ENCODE measurements at regions not wholly inside any gene's neighbourhood (a gene's known extent, or its start where the extent isn't known, plus 50 kb on each side); places are given as distances from the start of the nearest gene placed in this dataset.

GRCh38 chr22:23409976-23410375 is 170.1 kb downstream of the IGLL1 start:
- Histone ChIP-seq H2AFZ (ENCODE audit: low read depth, low read length, poor library complexity, severe bottlenecking) (no peak overlapping the region), H3K4me2 (ENCODE audit: low read length) (no peak overlapping the region), H3K4me3 (replicated peaks in 1 of 2; ENCODE audit: low read depth in 1 of 2, low read length in 2 of 2) (no peak overlapping the region), H3K9ac (ENCODE audit: low read length) (no peak overlapping the region), H3K36me3 (ENCODE audit: control insufficient read depth in 1 of 2, insufficient read depth in 2 of 2, low read length in 2 of 2) (no peaks in the 10 kb centered on the region), H3K79me2 (ENCODE audit: insufficient read depth, low read length) (no peaks in the 10 kb centered on the region), H3K27ac (ENCODE audit: low read depth, low read length) (no peak overlapping the region), H3K9me2 (ENCODE audit: insufficient read depth) (no peaks in the 10 kb centered on the region), H3K4me1 (ENCODE audit: control insufficient read depth in 1 of 2, insufficient read depth in 2 of 2, low read length in 2 of 2) (no peaks in the 10 kb centered on the region), H4K20me1 (ENCODE audit: insufficient read depth) (no peaks in the 10 kb centered on the region), H3K9me3 (ENCODE audit: control insufficient read depth in 1 of 2, insufficient read depth in 1 of 2, low read depth in 1 of 2, low read length in 2 of 2) (no peaks in the 10 kb centered on the region), H3K27me3 (ENCODE audit: insufficient read depth, low read length) (peaks cover 3% of the 10 kb centered on the region; the same call in 1 of the 2 replicates)
- ATAC-seq (no peak), DNase-seq (ENCODE audit: low read depth, low spot score) (no peak)
- ChIA-PET POLR2A (no interaction called here), RAD21 (ENCODE audit: low non-redundant PET in 1 of 2, low total read pairs in 2 of 2, uncharacterized antibody in 2 of 2, unreplicated experiment in 2 of 2) (no interaction called here), CTCF (no interaction called here)
- no TSS peak for BruUV-seq (replicated peaks)
- TF ChIP-seq CBX3 (IDR thresholded peaks at IDR 0.05; ENCODE audit: low read depth) = no peak
- no peak for TF ChIP-seq ZBTB33 (IDR thresholded peaks at IDR 0.05; ENCODE audit: extremely low read depth, insufficient replicate concordance, low read length)
- no peak for TF ChIP-seq EZH2phosphoT487 (IDR thresholded peaks at IDR 0.05; ENCODE audit: borderline replicate concordance)
- TF ChIP-seq ATF3 (IDR thresholded peaks at IDR 0.05) = no peak
- TF ChIP-seq TCF7L2 (IDR thresholded peaks at IDR 0.05; ENCODE audit: borderline replicate concordance, extremely low read depth, insufficient read depth, insufficient read length) = no peak
- TF ChIP-seq FOSL1 (IDR thresholded peaks at IDR 0.05; ENCODE audit: low read depth) = no peak
- no peak for TF ChIP-seq POLR2A (IDR thresholded peaks at IDR 0.05; ENCODE audit: borderline replicate concordance, extremely low read depth, insufficient read depth, insufficient read length)
- TF ChIP-seq SIN3A (IDR thresholded peaks at IDR 0.05; ENCODE audit: low read depth) = no peak
- no peak for TF ChIP-seq EGR1 (IDR thresholded peaks at IDR 0.05; ENCODE audit: low read depth)
- TF ChIP-seq ZNF274 (IDR thresholded peaks at IDR 0.05; ENCODE audit: low read depth, low read length) = no peak
- TF ChIP-seq MAX (IDR thresholded peaks at IDR 0.05) = no peak
- TF ChIP-seq ELF1 (IDR thresholded peaks at IDR 0.05; ENCODE audit: borderline replicate concordance, low read depth) = no peak
- TF ChIP-seq ZFX (IDR thresholded peaks at IDR 0.05) = no peak
- no peak for TF ChIP-seq JUND (IDR thresholded peaks at IDR 0.05)
- TF ChIP-seq RAD21 (IDR thresholded peaks at IDR 0.05; ENCODE audit: low read depth) = no peak
- no peak for TF ChIP-seq CEBPB (IDR thresholded peaks at IDR 0.05; ENCODE audit: low read depth)
- no peak for TF ChIP-seq REST (IDR thresholded peaks at IDR 0.05; ENCODE audit: low read depth)
- TF ChIP-seq POLR2AphosphoS5 (IDR thresholded peaks at IDR 0.05; ENCODE audit: low read depth, low read length) = no peak
- no peak for TF ChIP-seq CTCF (IDR thresholded peaks at IDR 0.05 in 2 of 3, conservative IDR thresholded peaks at IDR 0.05 in 1 of 3; ENCODE audit: borderline replicate concordance in 1 of 3, insufficient read depth in 1 of 3, low read depth in 2 of 3, low read length in 2 of 3)
- intact Hi-C loops (cut with micrococcal nuclease) = no loop called here
